Right atrium auricular region (tissue), 2 donors: ENCODE measurements at regions not wholly inside any gene's neighbourhood (a gene's known extent, or its start where the extent isn't known, plus 50 kb on each side); places are given as distances from the start of the nearest gene placed in this dataset.

Source experiments
- DNase-seq: peaks from one replicate; pipeline ENCODE4 v3.0.0-alpha.2; 2019; ENCODE audit warnings: low spot score
- H3K27ac ChIP-seq, 2 donors: fragments of 200-600 bp; sonication (generic); 1 replicate in 1 of 2; 2 replicates in 1 of 2; pipeline ENCODE4 v1.5.1; 2016 to 2019
- H3K27me3 ChIP-seq, 2 donors: fragments of 200-600 bp; sonication (generic); one replicate each; pipeline versions ENCODE4 v1.5.1 to v1.6.0; 2017 to 2019
- H3K36me3 ChIP-seq: fragments of 200-600 bp; sonication (generic); one replicate; pipeline ENCODE4 v1.5.1; 2016
- H3K4me1 ChIP-seq, 2 donors: fragments of 200-600 bp; sonication (generic); one replicate each; pipeline versions ENCODE4 v1.5.1 to v1.6.0; 2017 to 2019
- H3K4me3 ChIP-seq, 2 donors: fragments of 200-600 bp; sonication (generic); 1 replicate in 1 of 2; 2 replicates in 1 of 2; pipeline ENCODE4 v1.5.1; 2017 to 2019; ENCODE audit warnings: mild to moderate bottlenecking in 1 of 2, moderate library complexity in 1 of 2
- H3K9me3 ChIP-seq, 2 donors: fragments of 200-600 bp; sonication (generic); one replicate each; pipeline ENCODE4 v1.5.1; 2019
- TF ChIP-seq, protein P1 (sequence below), 2 donors: fragments of 200-600 bp; sonication (generic); IDR thresholded peaks; one replicate each; pipeline ENCODE4 v1.5.1; 2019; ENCODE audit warnings: antibody characterized with exemption in 2 of 2

DNA sequence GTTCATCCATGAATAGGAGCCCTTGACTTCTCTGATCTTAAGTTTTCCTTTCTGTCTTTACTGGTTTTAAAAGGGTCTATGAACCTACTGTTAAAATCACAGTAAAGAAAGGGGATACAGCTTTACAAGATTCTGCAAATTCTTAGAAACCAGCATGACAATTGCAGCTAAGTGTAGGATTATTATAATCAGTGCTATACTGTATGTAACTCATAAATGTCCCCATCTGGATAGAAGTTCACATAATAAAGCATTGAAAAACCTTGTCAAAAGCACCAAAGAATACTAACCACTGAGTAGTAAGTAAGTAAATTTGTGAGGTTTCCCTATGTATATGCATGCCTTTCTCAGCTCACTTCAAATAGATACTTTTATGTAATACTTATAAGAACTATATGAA lies 724.6 kb downstream of the CENPC start:
- Histone ChIP-seq H3K4me1 (no peaks in the 10 kb centered on the region), H3K36me3 (no peaks in the 10 kb centered on the region), H3K4me3 (no peak overlapping the region), H3K27me3 (no peaks in the 10 kb centered on the region), H3K9me3 (no peaks in the 10 kb centered on the region), H3K27ac (no peak overlapping the region)
- TF ChIP-seq, protein P1, sequence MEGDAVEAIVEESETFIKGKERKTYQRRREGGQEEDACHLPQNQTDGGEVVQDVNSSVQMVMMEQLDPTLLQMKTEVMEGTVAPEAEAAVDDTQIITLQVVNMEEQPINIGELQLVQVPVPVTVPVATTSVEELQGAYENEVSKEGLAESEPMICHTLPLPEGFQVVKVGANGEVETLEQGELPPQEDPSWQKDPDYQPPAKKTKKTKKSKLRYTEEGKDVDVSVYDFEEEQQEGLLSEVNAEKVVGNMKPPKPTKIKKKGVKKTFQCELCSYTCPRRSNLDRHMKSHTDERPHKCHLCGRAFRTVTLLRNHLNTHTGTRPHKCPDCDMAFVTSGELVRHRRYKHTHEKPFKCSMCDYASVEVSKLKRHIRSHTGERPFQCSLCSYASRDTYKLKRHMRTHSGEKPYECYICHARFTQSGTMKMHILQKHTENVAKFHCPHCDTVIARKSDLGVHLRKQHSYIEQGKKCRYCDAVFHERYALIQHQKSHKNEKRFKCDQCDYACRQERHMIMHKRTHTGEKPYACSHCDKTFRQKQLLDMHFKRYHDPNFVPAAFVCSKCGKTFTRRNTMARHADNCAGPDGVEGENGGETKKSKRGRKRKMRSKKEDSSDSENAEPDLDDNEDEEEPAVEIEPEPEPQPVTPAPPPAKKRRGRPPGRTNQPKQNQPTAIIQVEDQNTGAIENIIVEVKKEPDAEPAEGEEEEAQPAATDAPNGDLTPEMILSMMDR (IDR thresholded peaks at IDR 0.05), result no peak
- DNase-seq, result no peak

DNA sequence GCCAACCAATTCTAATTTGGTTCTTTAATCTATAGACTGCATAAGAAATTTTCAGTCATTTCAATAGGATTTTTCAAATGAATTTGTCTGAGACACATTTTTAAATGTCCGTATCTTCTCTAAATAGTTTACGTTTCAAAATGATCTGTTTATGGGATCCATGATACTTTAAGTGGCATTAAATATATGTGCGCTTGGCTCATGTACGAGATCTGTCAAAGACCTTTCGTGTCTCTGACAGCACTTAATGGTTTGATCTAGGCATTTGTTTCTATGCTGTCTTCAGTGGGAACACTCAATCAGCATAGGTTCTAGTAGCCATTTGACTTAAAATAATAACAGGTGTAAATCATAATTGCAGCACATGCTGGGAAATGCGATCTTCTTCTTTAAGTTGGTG lies 731.0 kb downstream of the CENPC start:
- Histone ChIP-seq H3K9me3 (no peaks in the 10 kb centered on the region), H3K4me3 (no peak overlapping the region), H3K27me3 (no peaks in the 10 kb centered on the region), H3K27ac (no peak overlapping the region), H3K4me1 (no peaks in the 10 kb centered on the region), H3K36me3 (no peaks in the 10 kb centered on the region)
- no peak for DNase-seq
- TF ChIP-seq, protein P1 (IDR thresholded peaks at IDR 0.05), result no peak

DNA sequence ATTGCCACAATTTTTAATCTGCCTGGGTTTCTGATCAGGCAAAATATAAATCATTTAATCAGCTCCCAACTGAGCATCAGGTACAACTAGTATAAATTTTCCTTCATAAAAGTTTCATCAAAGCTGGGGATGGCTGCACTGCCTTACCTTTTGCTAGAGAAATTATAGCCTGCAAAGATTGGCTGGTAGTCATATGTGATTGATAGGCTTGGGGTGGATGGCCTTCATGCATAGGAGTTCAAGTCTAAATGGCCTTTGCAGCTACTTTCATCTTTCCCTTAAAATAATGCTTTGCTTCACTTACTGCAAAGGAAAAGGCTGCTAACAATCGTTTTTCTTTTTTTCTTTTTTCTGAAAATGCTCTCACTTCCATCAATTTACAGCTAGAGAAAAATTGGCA lies 739.7 kb downstream of the CENPC start:
- TF ChIP-seq, protein P1 (IDR thresholded peaks at IDR 0.05), result no peak
- no peak for DNase-seq

DNA sequence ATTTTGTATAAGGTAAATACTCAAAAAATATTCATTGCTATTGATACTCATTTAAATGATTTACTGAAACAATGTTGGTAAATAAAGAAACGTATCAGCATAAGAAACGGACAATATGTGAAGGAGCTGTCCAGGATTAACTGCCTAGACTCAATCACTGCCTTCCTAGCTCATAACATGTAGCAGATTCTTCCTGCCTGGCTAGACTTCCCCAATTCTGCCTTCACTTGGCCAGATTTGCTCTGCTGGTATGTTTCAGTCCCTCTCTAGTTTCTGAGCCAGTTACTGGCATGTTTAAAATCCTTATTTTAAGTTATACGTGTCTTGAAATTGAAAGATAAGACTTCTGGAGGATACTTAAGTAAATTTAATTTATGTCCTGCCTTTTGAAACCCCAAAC lies 740.3 kb downstream of the CENPC start:
- Histone ChIP-seq H3K36me3 (no peaks in the 10 kb centered on the region), H3K4me1 (no peaks in the 10 kb centered on the region), H3K4me3 (no peak overlapping the region), H3K27ac (no peak overlapping the region), H3K27me3 (no peaks in the 10 kb centered on the region), H3K9me3 (no peaks in the 10 kb centered on the region)
- TF ChIP-seq, protein P1 (IDR thresholded peaks at IDR 0.05), result no peak
- DNase-seq, result no peak

More for the DNA sequence above, 739.7 kb downstream of the CENPC start:
- Histone ChIP-seq H3K4me1 (no peaks in the 10 kb centered on the region), H3K27me3 (no peaks in the 10 kb centered on the region), H3K27ac (no peak overlapping the region), H3K9me3 (no peaks in the 10 kb centered on the region), H3K4me3 (no peak overlapping the region), H3K36me3 (no peaks in the 10 kb centered on the region)

DNA sequence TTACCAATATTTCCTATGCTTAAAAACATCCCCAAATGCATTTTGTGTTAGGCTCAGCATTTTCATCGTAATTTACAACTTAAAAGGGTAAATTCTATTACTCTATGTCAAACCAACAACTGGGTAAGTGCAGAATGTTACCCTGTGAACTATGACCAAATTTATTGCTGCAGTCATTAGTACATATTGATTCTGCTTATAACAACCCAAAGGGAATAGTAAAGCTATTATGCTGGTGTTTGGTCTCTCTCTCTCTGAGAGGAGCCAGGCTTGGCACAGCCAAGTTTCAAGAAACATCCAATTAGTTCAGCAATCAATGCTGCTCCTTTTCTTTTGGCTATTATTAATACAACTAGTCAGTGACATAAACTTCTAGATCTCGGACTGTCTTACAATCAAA lies 747.7 kb downstream of the CENPC start:
- TF ChIP-seq, protein P1 (IDR thresholded peaks at IDR 0.05), result no peak
- no peaks in the 10 kb centered on the region for H3K27me3 ChIP-seq
- H3K9me3 ChIP-seq, result no peaks in the 10 kb centered on the region
- H3K27ac ChIP-seq, result no peak overlapping the region
- no peak for DNase-seq
- H3K4me3 ChIP-seq, result no peak overlapping the region
- H3K4me1 ChIP-seq, result no peaks in the 10 kb centered on the region
- H3K36me3 ChIP-seq, result no peaks in the 10 kb centered on the region

DNA sequence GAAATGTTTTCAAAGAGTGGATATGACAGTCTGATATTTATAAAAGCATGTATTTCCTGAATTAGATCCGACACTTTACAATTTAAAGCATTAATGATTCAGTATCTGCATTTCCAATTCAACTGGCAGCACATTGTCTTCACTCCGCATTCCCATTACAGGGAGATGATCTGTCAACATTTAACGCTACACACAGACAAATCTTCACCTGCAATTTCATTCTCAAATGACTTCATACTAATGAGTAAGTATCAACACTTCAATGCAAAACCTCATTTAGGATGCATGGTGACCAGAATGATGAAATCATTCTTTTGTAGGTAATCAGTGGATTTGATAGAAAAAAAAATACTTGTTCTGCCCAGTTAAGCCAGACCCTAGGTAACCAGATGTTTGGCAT lies 749.6 kb downstream of the CENPC start:
- Histone ChIP-seq H3K4me3 (no peak overlapping the region), H3K9me3 (no peaks in the 10 kb centered on the region), H3K27me3 (no peaks in the 10 kb centered on the region), H3K36me3 (no peaks in the 10 kb centered on the region), H3K4me1 (no peaks in the 10 kb centered on the region), H3K27ac (no peak overlapping the region)
- TF ChIP-seq, protein P1 (IDR thresholded peaks at IDR 0.05), result no peak
- no peak for DNase-seq
